PC-9 (cell line): ENCODE measurements at regions not wholly inside any gene's neighbourhood (a gene's known extent, or its start where the extent isn't known, plus 50 kb on each side); places are given as distances from the start of the nearest gene placed in this dataset.

Source experiments
- BruUV-seq: library from RNA; stranded (reverse); fragments of 400-500 nt; replicated peaks from 2 replicates; lab custom pipeline; 2021; lab: Mats Ljungman, UMichigan
- CTCF ChIA-PET: fragments of 300-600 bp; sonication (Branson Sonifier 250); formaldehyde crosslinking; loops from one replicate; lab custom pipeline; 2022; ENCODE audit warnings: antibody characterized with exemption; lab: Charles Lee
- POLR2A ChIA-PET: fragments of 300-600 bp; sonication (Branson Sonifier 250); formaldehyde crosslinking; loops from one replicate; lab custom pipeline; 2022; ENCODE audit warnings: antibody characterized with exemption; ENCODE audit not compliant: unreplicated experiment; lab: Charles Lee
- DNase-seq, 2 experiments: peaks; one replicate each; pipeline versions ENCODE4 v3.0.0 to v3.0.0-alpha.2; 2015 to 2022; ENCODE audit warnings: mixed read lengths in 1 of 2
- H2AFZ ChIP-seq: fragments of 200-600 bp; sonication (generic); 2 replicates; pipeline ENCODE4 v1.8.1; 2017; ENCODE audit warnings: antibody characterized with exemption
- H3F3A ChIP-seq: fragments of 200-600 bp; sonication (generic); 2 replicates; pipeline ENCODE4 v1.8.1; 2017; ENCODE audit warnings: antibody characterized with exemption, mild to moderate bottlenecking, low read depth; ENCODE audit not compliant: insufficient read depth
- H3K27ac ChIP-seq: fragments of 200-600 bp; sonication (generic); 2 replicates; pipeline ENCODE4 v1.6.1; 2016; ENCODE audit warnings: mixed run types
- H3K27me3 ChIP-seq: fragments of 200-600 bp; sonication (generic); 2 replicates; pipeline ENCODE4 v1.6.1; 2016; ENCODE audit warnings: low read depth, mixed run types; ENCODE audit not compliant: insufficient read depth
- H3K36me3 ChIP-seq: fragments of 200-600 bp; sonication (generic); 2 replicates; pipeline ENCODE4 v1.6.1; 2016; ENCODE audit warnings: low read depth, mixed run types
- H3K4me1 ChIP-seq: fragments of 200-600 bp; sonication (generic); replicated peaks from 2 replicates; pipeline ENCODE4 v1.6.1; 2016; ENCODE audit warnings: mixed run types; ENCODE audit not compliant: insufficient read depth
- H3K4me2 ChIP-seq: fragments of 200-600 bp; sonication (generic); 2 replicates; pipeline ENCODE4 v1.6.1; 2017; ENCODE audit warnings: mixed run types
- H3K4me3 ChIP-seq: fragments of 200-600 bp; sonication (generic); 2 replicates; pipeline ENCODE4 v1.6.1; 2016; ENCODE audit warnings: mixed run types
- H3K79me2 ChIP-seq: fragments of 200-600 bp; sonication (generic); 2 replicates; pipeline ENCODE4 v1.6.1; 2017; ENCODE audit warnings: low read depth, mixed run types
- H3K9me2 ChIP-seq: fragments of 200-600 bp; sonication (generic); 2 replicates; pipeline ENCODE4 v1.8.1; 2017; ENCODE audit warnings: mild to moderate bottlenecking; ENCODE audit not compliant: insufficient read depth
- H3K9me3 ChIP-seq: fragments of 200-600 bp; sonication (generic); 2 replicates; pipeline ENCODE4 v1.8.1; 2016; ENCODE audit warnings: low read depth; ENCODE audit not compliant: insufficient read depth
- H4K20me1 ChIP-seq: fragments of 200-600 bp; sonication (generic); 2 replicates; pipeline ENCODE4 v1.8.1; 2017; ENCODE audit not compliant: insufficient read depth
- CTCF ChIP-seq: fragments of 200-600 bp; sonication (generic); conservative IDR thresholded peaks from 2 replicates; pipeline ENCODE4 v1.6.1; 2017; ENCODE audit warnings: mixed run types, antibody characterized with exemption, mild to moderate bottlenecking, moderate library complexity
- EZH2 ChIP-seq: fragments of 200-600 bp; sonication (generic); IDR thresholded peaks from 2 replicates; pipeline ENCODE4 v1.8.0; 2017; ENCODE audit warnings: antibody characterized with exemption, low read depth
- intact Hi-C: fragments of 100-400 bp; cut with micrococcal nuclease; formaldehyde crosslinking; loops from one replicate; pipeline ENCODE4 v1.10.0; 2022; ENCODE audit not compliant: unreplicated experiment

- no peak for DNase-seq
- Histone ChIP-seq H3K36me3 (no peaks in the 10 kb centered on the region), H3K27ac (no peak overlapping the region), H3K27me3 (no peaks in the 10 kb centered on the region), H3F3A (no peaks in the 10 kb centered on the region), H3K79me2 (no peaks in the 10 kb centered on the region), H3K4me1 (no peaks in the 10 kb centered on the region), H3K9me2 (no peaks in the 10 kb centered on the region), H4K20me1 (no peaks in the 10 kb centered on the region), H3K4me2 (no peak overlapping the region), H2AFZ (no peak overlapping the region), H3K4me3 (no peak overlapping the region), H3K9me3 (no peaks in the 10 kb centered on the region)
- TF ChIP-seq EZH2 (no peak), CTCF (no peak)
- intact Hi-C loops, result no loop called here
- CTCF ChIA-PET, result no interaction called here
- no TSS peak for BruUV-seq
- POLR2A ChIA-PET, result no interaction called here
Measured at GRCh38 chr12:41963398-41963797, 181.3 kb downstream of the GXYLT1 start.

GRCh38 chr12:41962171-41962572 is 182.5 kb downstream of the GXYLT1 start:
- POLR2A ChIA-PET, result no interaction called here
- H3F3A ChIP-seq, result no peaks in the 10 kb centered on the region
- no peaks in the 10 kb centered on the region for H3K36me3 ChIP-seq

GRCh38 chr12:41959271-41959670 is 185.4 kb downstream of the GXYLT1 start:
- POLR2A ChIA-PET, result no interaction called here
- Histone ChIP-seq H3K9me3 (no peaks in the 10 kb centered on the region), H3K4me2 (no peak overlapping the region), H3K27ac (no peak overlapping the region), H3K4me3 (no peak overlapping the region), H2AFZ (no peak overlapping the region), H3K27me3 (no peaks in the 10 kb centered on the region), H3K4me1 (no peaks in the 10 kb centered on the region), H4K20me1 (no peaks in the 10 kb centered on the region), H3K36me3 (no peaks in the 10 kb centered on the region), H3K9me2 (no peaks in the 10 kb centered on the region), H3F3A (no peaks in the 10 kb centered on the region), H3K79me2 (no peaks in the 10 kb centered on the region)
- CTCF ChIA-PET, result no interaction called here
- DNase-seq, result no peak
- TF ChIP-seq EZH2 (no peak), CTCF (no peak)
- no TSS peak for BruUV-seq
- intact Hi-C loops, result no loop called here

More at GRCh38 chr12:41962171-41962572, 182.5 kb downstream of the GXYLT1 start:
- no peak for TF ChIP-seq CTCF
- TF ChIP-seq EZH2, result no peak
- DNase-seq, result no peak
- CTCF ChIA-PET, result no interaction called here
- intact Hi-C loops, result no loop called here
- no TSS peak for BruUV-seq
- no peaks in the 10 kb centered on the region for H3K9me2 ChIP-seq
- no peak overlapping the region for H3K4me2 ChIP-seq
- H3K27ac ChIP-seq, result no peak overlapping the region
- H3K27me3 ChIP-seq, result no peaks in the 10 kb centered on the region
- no peak overlapping the region for H3K4me3 ChIP-seq
- no peaks in the 10 kb centered on the region for H3K9me3 ChIP-seq
- H2AFZ ChIP-seq, result no peak overlapping the region
- no peaks in the 10 kb centered on the region for H4K20me1 ChIP-seq
- no peaks in the 10 kb centered on the region for H3K79me2 ChIP-seq
- H3K4me1 ChIP-seq, result no peaks in the 10 kb centered on the region
